AG04450 (cell line): ENCODE measurements at regions not wholly inside any gene's neighbourhood (a gene's known extent, or its start where the extent isn't known, plus 50 kb on each side); places are given as distances from the start of the nearest gene placed in this dataset.

Source experiments
- CTCF ChIA-PET: fragments of 300-600, 350-600 bp; formaldehyde crosslinking; extraction: SDS; loops from one replicate; lab custom pipeline; 2022; ENCODE audit warnings: antibody characterized with exemption, inconsistent platforms; lab: Charles Lee
- POLR2A ChIA-PET: fragments of 350-600 bp; formaldehyde crosslinking; extraction: SDS; loops from one replicate; lab custom pipeline; 2021; ENCODE audit warnings: antibody characterized with exemption, inconsistent platforms; lab: Yijun Ruan, JAX
- DNase-seq: peaks from one replicate; pipeline ENCODE4 v3.0.0-alpha.2; 2011; ENCODE audit warnings: low read depth, low spot score
- H3K27ac ChIP-seq: one replicate; pipeline ENCODE4 v1.5.1; 2012; ENCODE audit warnings: low read depth, low read length, control low read depth
- H3K27me3 ChIP-seq: one replicate; pipeline ENCODE4 v1.6.0; 2012; ENCODE audit warnings: low read length; ENCODE audit not compliant: control insufficient read depth, insufficient read depth
- H3K4me3 ChIP-seq: 2 replicates; pipeline ENCODE4 v1.5.1; 2011; ENCODE audit warnings: mild to moderate bottlenecking, low read depth, low read length, control low read depth
- H3K9me3 ChIP-seq: 2 replicates; pipeline ENCODE4 v1.5.1; 2012; ENCODE audit warnings: low read length; ENCODE audit not compliant: control insufficient read depth, insufficient read depth
- TF ChIP-seq, protein P1 (sequence below): IDR thresholded peaks from 2 replicates; pipeline ENCODE4 v1.5.1; 2011; ENCODE audit warnings: low read depth, low read length, control low read depth, inconsistent platforms

DNA sequence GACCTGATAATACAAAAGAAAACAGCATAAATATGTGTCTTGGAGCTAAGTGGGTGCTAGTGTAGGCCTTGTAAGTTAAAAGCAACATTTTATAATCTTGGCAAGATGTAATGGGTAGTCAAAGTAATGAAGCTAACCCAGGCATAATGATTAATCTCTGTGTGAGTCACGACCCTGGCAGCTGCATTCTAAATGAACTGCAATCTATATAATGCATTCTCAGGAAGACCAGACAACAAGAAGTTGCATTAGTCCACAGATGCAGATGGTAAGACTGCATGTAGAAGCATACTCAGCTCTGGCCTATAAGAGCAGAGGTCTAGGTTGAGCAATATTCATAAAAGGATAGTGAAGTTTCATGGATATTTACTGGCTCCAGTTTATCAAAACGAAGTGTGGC is 85.6 kb upstream of the ETAA1 start:
- POLR2A ChIA-PET, result interaction anchor here (0.7 to 1.4 kb wide), 3 partner anchors 18 to 51 kb away, joined by 3 to 4 read pairs (median 4); no protein-coding TSS in a partner anchor
- CTCF ChIA-PET, result interaction anchor here (0.7 to 1.3 kb wide), 2 partner anchors 339 to 882 kb away, joined by 4 to 5 read pairs; no protein-coding TSS in a partner anchor
- H3K4me3 ChIP-seq, result no peak overlapping the region
- no peak overlapping the region for H3K27ac ChIP-seq
- TF ChIP-seq, protein P1, sequence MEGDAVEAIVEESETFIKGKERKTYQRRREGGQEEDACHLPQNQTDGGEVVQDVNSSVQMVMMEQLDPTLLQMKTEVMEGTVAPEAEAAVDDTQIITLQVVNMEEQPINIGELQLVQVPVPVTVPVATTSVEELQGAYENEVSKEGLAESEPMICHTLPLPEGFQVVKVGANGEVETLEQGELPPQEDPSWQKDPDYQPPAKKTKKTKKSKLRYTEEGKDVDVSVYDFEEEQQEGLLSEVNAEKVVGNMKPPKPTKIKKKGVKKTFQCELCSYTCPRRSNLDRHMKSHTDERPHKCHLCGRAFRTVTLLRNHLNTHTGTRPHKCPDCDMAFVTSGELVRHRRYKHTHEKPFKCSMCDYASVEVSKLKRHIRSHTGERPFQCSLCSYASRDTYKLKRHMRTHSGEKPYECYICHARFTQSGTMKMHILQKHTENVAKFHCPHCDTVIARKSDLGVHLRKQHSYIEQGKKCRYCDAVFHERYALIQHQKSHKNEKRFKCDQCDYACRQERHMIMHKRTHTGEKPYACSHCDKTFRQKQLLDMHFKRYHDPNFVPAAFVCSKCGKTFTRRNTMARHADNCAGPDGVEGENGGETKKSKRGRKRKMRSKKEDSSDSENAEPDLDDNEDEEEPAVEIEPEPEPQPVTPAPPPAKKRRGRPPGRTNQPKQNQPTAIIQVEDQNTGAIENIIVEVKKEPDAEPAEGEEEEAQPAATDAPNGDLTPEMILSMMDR, result no peak
- no peaks in the 10 kb centered on the region for H3K27me3 ChIP-seq
- no peaks in the 10 kb centered on the region; the same call in 1 of the 2 replicates for H3K9me3 ChIP-seq
- DNase-seq, result peak; percentile 51

DNA sequence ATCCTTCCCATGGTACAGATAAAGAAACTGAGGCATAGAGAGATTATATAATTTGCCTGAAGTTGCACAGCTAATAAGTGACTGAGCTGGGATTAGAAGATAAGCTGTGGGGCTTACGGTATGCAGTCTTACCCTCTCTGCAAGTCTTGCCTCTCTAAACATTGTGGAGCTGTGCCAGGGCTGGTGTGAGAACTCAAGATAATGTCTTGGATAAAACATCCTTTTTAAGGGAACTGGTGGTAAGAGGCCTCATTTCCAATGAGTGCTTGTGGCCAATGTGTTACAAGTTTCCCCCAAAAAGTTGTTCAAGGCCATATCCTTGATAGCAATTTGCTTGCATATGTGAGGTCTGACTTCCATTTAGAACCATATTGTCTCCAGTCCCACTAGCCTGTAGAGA is 84.3 kb upstream of the ETAA1 start:
- Histone ChIP-seq H3K4me3 (no peak overlapping the region), H3K27me3 (no peaks in the 10 kb centered on the region), H3K27ac (no peak overlapping the region), H3K9me3 (no peaks in the 10 kb centered on the region; the same call in 1 of the 2 replicates)
- no peak for DNase-seq
- ChIA-PET POLR2A (no interaction called here), CTCF (no interaction called here)
- TF ChIP-seq, protein P1, result no peak

DNA sequence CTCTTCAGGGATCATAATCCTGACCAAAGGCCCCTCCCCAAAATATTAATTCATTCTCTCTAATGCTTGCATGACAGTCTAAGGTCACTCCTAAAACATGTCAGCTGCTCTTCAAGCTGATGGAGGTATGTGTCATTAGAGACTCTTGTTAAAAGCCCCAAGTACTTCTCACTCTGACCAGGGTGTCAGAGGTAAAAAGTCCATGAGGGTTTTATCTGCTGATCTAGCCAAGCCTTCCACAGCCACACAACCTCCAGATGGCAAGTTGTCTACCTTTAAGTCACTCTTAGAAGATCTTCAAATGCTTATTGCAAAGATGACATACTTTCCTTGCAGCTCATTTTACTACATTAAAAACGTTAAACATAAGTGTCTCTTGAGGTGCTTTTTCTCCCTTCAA is 83.6 kb upstream of the ETAA1 start:
- Histone ChIP-seq H3K4me3 (no peak overlapping the region), H3K9me3 (no peaks in the 10 kb centered on the region; the same call in 1 of the 2 replicates), H3K27me3 (no peaks in the 10 kb centered on the region), H3K27ac (no peak overlapping the region)
- ChIA-PET CTCF (interaction anchor here (1.4 kb wide), 1 partner anchor 338 kb away, joined by 3 read pairs; no protein-coding TSS in a partner anchor), POLR2A (no interaction called here)
- TF ChIP-seq, protein P1, result no peak
- DNase-seq, result no peak

DNA sequence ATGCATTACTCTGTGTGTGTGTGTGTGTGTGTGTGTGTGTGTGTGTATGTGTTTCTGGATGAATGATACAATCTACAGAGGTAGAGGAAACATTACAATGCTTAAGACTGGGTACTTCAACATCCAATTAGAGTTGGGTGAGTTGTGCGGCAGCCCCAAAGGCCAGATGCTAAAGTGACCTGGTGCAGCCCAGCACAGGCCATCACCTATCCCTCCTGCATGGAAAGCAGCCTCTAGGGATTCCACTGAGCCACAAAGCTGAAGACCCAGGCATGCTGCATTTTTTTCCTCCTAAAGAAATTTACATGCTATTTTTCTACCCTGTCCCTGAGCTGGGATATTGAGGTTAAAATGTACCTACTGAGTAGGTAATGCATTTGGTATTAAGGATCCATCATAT is 79.1 kb upstream of the ETAA1 start:
- H3K9me3 ChIP-seq, result no peaks in the 10 kb centered on the region; the same call in 1 of the 2 replicates
- TF ChIP-seq, protein P1, result no peak
- no peak overlapping the region for H3K27ac ChIP-seq
- POLR2A ChIA-PET, result no interaction called here
- H3K27me3 ChIP-seq, result no peaks in the 10 kb centered on the region
- CTCF ChIA-PET, result interaction anchor here (0.7 kb wide), 1 partner anchor 889 kb away, joined by 3 read pairs; no protein-coding TSS in a partner anchor
- DNase-seq, result no peak
- H3K4me3 ChIP-seq, result no peak overlapping the region

DNA sequence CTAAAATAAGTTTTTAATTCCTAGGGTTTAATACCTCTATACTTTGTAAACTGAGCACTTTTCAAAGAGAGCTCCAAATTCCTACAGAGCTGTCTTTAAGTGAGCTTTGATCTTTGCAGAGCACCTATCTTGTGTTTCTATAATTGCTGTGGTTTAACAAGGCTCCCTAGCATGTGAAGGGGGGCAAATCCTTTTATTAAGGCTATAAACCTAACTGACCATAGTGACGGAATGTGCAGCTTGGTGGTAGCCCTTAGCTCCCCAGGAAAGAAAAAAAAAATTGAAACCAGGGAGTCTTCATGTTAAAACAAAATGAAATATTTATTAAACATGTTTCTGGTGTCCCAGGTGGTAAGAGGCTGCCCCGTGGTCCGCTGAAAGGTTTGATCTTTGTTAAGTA is 78.6 kb upstream of the ETAA1 start:
- TF ChIP-seq, protein P1, result no peak
- Histone ChIP-seq H3K4me3 (no peak overlapping the region), H3K27me3 (no peaks in the 10 kb centered on the region), H3K9me3 (no peaks in the 10 kb centered on the region; the same call in 1 of the 2 replicates), H3K27ac (no peak overlapping the region)
- no peak for DNase-seq
- ChIA-PET POLR2A (no interaction called here), CTCF (interaction anchor here (0.7 kb wide), 1 partner anchor 889 kb away, joined by 3 read pairs; no protein-coding TSS in a partner anchor)
